HG02678 (cell line): ENCODE measurements at regions not wholly inside any gene's neighbourhood (a gene's known extent, or its start where the extent isn't known, plus 50 kb on each side); places are given as distances from the start of the nearest gene placed in this dataset.
"Not testable (repeated sequence)": the region's sequence is repeated elsewhere in the genome, so short reads cannot be mapped to it uniquely, and the experiment has no call there.

Experiments used
- ATAC-seq: cut with Tn5 transposase; IDR thresholded peaks from one replicate; pipeline ENCODE4 v1.9.1; 2021; ENCODE audit warnings: mild to moderate bottlenecking, moderate library complexity; ENCODE audit not compliant: unreplicated experiment

DNA sequence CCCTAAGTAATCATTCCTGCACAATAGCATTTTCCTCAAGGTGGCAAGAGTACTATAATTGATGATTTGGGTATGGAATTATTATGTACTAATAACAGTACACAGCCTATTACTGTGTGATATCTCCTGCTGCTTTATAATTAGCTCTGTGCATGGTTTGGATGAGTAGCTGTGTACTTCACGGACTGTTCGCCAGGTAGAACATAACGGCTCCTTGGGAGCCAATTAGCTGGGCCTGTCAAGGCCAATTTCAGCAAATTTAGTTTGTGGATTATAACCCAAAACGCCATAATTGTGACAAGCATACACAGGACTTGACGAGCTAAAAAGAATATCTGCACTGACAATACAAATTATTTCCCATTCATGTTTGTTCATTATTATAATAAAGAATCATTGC is 1584.2 kb downstream of the SLITRK1 start:
- ATAC-seq: no peak

GRCh38 chr13:82294226-82294625 is 1588.0 kb downstream of the SLITRK1 start:
- ATAC-seq: no peak

DNA sequence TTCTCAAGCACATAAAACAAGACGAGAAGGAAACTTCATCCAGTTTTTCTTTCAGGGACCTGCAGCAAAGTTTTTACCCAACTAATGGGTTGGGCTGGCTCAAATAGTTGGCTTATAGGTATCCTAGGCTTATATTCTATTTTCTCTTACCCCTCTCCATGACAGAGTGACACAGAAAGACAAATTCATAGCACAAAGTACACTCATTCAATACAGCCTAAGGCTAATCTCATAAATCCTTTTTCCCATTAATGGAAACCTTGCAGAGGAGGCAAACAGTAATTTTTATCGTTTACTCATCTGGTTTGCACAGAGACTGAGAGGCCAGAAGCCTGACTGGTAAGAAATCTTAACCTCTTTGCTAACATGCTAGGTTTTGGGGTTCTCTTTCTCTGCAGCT is 1589.9 kb downstream of the SLITRK1 start:
- no peak for ATAC-seq

- no peak for ATAC-seq
Measured at GRCh38 chr13:82291852-82292251, 1590.4 kb downstream of the SLITRK1 start.

- no peak for ATAC-seq
Measured at GRCh38 chr13:82275644-82276043, 1606.6 kb downstream of the SLITRK1 start.

DNA sequence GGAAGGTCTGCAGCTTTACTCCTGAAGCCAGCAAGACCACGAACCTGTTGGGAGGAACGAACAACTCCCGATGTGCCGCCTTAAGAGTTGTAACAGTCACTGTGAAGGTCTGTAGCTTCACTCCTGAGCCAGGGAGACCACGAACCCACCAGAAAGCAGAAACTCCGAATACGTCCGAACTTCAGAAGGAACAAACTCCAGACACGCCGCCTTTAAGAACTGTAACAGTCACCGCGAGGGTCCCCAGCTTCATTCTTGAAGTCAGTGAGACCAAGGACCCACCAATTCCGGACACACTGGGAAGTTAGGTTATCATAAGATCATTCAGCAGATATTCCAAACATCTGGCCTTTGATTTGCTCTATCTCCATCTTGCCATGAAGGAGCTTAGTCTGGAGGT is 1623.0 kb downstream of the SLITRK1 start:
- ATAC-seq: no peak

DNA sequence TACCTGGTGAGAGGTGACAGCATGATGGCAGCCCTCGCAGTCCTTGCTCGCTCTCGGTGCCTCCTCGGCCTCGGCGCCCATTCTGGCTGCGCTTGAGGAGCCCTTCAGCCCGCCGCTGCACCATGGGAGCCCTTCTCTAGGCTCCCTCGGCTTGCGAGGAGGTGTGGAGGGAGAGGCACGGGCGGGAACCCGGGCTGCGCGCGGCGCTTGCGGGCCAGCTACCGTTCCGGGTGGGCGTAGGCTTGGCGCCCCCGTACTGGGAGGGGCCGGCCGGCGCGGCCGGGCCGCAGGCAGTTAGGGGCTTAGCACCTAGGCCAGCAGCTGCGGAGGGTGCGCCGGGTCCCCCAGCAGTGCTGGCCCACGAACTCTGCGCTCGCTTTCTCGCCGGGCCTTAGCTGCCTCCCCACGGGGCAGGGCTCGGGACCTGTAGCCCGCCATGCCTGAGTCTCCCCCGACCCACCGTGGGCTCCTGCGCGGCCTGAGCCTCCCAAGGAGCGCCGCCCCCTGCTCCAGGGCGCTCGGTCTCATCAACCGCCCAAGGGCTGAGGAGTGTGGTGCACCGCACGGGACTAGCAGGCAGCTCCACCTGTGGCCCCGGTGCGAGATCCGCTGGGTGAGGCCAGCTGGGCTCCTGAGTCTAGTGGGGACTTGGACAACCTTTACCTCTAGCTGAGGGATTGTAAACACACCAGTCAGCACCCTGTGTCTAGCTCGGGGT is 1624.3 kb downstream of the SLITRK1 start:
- ATAC-seq: no peak

GRCh38 chr13:82248762-82249161 is 1633.5 kb downstream of the SLITRK1 start:
- ATAC-seq: no peak

GRCh38 chr13:82245860-82246259 is 1636.4 kb downstream of the SLITRK1 start:
- no peak for ATAC-seq

- ATAC-seq: no peak
Measured at GRCh38 chr13:82224806-82225205, 1657.5 kb downstream of the SLITRK1 start.

- ATAC-seq: no peak
Measured at GRCh38 chr13:82221621-82222020, 1660.7 kb downstream of the SLITRK1 start.

DNA sequence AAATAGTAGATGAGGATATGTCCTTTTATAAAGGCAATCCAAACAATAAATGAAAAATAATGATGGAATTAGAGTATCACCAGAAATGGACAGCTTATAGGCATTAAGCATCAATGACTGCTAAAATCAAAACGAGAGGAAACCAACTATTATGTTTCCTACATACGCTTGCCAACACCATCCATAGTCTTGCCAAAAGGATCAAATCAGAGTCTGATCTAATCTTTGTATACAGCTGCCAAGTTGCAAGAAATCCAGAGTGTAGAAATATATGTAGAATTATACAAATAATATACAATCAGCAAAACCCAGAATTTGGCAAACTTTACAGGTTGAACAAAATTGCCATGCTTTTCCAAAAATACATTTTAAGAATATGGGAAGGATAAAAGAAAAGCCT is 1661.6 kb downstream of the SLITRK1 start:
- no peak for ATAC-seq

- ATAC-seq: no peak
Measured at GRCh38 chr13:82216165-82216564, 1666.1 kb downstream of the SLITRK1 start.

DNA sequence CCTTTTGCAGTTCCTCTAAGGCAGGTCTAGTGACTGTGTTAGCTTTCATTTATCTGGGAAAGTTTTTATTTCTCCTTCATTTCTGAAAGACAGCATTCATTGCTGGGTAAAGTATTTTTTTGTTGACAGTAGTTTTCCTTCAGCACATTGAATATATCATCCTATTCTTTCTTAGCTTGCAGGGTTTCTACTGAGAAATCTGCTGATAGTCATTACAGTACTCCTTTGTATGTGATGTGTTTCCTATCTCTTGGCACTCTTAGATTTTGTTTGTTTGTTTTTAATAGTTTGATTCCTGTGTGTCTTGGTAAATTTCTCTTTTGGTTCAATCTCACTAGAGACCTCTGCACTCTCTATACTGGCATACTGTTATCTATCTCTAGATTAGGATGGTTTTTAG is 1667.9 kb downstream of the SLITRK1 start:
- ATAC-seq: no peak

- no peak for ATAC-seq
Measured at GRCh38 chr13:82206241-82206640, 1676.0 kb downstream of the SLITRK1 start.

DNA sequence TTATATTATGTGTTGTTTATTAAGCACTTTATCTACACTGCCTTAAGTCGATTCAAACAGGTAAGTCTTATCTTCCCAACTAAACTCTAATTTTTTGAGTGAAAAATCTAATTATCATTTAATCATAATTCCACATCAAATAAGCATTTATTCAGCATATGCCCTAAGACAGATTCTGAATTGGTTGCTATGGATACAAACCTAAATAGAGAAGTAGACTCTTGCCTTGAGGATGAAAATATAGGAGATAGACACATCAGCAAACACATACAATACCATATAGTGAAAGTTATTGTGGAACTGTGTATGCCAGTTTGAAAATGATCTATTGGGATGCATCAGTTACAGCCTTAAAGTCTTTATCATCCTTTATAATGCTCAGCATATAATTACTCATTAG is 1679.9 kb downstream of the SLITRK1 start:
- no peak for ATAC-seq

- no peak for ATAC-seq
Measured at GRCh38 chr13:82196087-82196486, 1686.2 kb downstream of the SLITRK1 start.

GRCh38 chr13:82187227-82187626 is 1695.0 kb downstream of the SLITRK1 start:
- no peak for ATAC-seq

GRCh38 chr13:82176751-82177150 is 1705.5 kb downstream of the SLITRK1 start:
- no peak for ATAC-seq

- no peak for ATAC-seq
Measured at GRCh38 chr13:82165396-82166174, 1716.7 kb downstream of the SLITRK1 start.

DNA sequence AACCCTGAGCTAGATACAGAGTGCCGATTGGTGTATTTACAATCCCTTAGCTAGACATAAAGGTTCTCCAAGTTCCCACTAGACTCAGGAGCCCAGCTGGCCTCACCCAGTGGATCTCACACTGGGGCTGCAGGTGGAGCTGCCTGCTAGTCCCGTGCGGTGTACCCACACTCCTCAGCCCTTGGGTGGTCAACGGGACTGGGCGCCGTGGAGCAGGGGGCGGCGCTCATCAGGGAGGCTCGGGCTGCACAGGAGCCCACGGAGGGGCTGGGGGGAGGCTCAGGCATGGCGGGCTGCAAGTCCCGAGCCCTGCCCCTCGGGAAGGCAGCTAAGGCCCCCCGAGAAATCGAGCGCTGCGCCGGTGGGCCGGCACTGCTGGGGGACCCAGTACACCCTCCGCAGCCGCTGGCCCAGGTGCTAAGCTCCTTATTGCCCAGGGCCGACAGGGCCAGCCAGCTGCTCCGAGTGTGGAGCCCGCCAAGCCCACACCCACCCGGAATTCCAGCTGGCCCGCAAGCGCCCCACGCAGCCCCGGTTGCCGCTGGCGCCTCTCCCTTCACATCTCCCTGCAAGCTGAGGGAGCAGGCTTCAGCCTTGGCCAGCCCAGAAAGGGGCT is 1717.4 kb downstream of the SLITRK1 start:
- not testable (repeated sequence) for ATAC-seq

GRCh38 chr13:82147526-82147925 is 1734.7 kb downstream of the SLITRK1 start:
- ATAC-seq: no peak
